ENCODE measurements at regions not wholly inside any gene's neighbourhood (a gene's known extent, or its start where the extent isn't known, plus 50 kb on each side); places are given as distances from the start of the nearest gene placed in this dataset.

GRCh38 chr3:42340466-42340865, 69.9 kb downstream of the LYZL4 start:
- no peak for TF ChIP-seq CEBPG (CRISPR knock-in tag; IDR thresholded peaks at IDR 0.05)
- TF ChIP-seq HCFC1 (IDR thresholded peaks at IDR 0.05; ENCODE audit: low read depth, low read length) = no peak
- TF ChIP-seq POGZ (CRISPR knock-in tag; IDR thresholded peaks at IDR 0.05) = no peak
- TF ChIP-seq MYC (CRISPR knock-in tag; IDR thresholded peaks at IDR 0.05; ENCODE audit: borderline replicate concordance) = no peak
- TF ChIP-seq POLR2A (IDR thresholded peaks at IDR 0.05; ENCODE audit: insufficient read depth in 1 of 2, low read depth in 2 of 2, low read length in 2 of 2) = no peak
- no peak for TF ChIP-seq CTCF (CRISPR knock-in tag; IDR thresholded peaks at IDR 0.05)
- no peak for TF ChIP-seq HNRNPLL (IDR thresholded peaks at IDR 0.05; ENCODE audit: low read depth, low read length, poor library complexity, severe bottlenecking)
- no peak for TF ChIP-seq TAF1 (CRISPR knock-in tag; IDR thresholded peaks at IDR 0.05)
- TF ChIP-seq, protein P1, sequence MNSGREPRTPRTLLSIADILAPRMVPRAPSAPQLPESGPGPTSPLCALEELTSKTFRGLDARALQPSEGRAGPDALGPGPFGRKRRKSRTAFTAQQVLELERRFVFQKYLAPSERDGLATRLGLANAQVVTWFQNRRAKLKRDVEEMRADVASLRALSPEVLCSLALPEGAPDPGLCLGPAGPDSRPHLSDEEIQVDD (CRISPR knock-in tag; IDR thresholded peaks at IDR 0.05; ENCODE audit: borderline replicate concordance) = no peak
- no peak for TF ChIP-seq GTF2F1 (IDR thresholded peaks at IDR 0.05; ENCODE audit: low read length)
- TF ChIP-seq TERF1 (CRISPR knock-in tag; IDR thresholded peaks at IDR 0.05) = no peak
- no peak for TF ChIP-seq ZNF501 (CRISPR knock-in tag; IDR thresholded peaks at IDR 0.05)
- no peak for TF ChIP-seq TOE1 (CRISPR knock-in tag; IDR thresholded peaks at IDR 0.05)
- TF ChIP-seq, protein P2, sequence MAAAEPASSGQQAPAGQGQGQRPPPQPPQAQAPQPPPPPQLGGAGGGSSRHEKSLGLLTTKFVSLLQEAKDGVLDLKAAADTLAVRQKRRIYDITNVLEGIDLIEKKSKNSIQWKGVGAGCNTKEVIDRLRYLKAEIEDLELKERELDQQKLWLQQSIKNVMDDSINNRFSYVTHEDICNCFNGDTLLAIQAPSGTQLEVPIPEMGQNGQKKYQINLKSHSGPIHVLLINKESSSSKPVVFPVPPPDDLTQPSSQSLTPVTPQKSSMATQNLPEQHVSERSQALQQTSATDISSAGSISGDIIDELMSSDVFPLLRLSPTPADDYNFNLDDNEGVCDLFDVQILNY (CRISPR knock-in tag; conservative IDR thresholded peaks at IDR 0.05) = no peak
